ENCODE measurements at regions not wholly inside any gene's neighbourhood (a gene's known extent, or its start where the extent isn't known, plus 50 kb on each side); places are given as distances from the start of the nearest gene placed in this dataset.

- Histone ChIP-seq H2AFZ (no peak overlapping the region), H3K27me3 (ENCODE audit: insufficient read depth) (no peaks in the 10 kb centered on the region), H3K4me3 (no peak overlapping the region), H3K79me2 (replicated peaks; ENCODE audit: insufficient read depth) (no peaks in the 10 kb centered on the region), H3K4me2 (no peak overlapping the region), H3K36me3 (ENCODE audit: insufficient read depth) (no peaks in the 10 kb centered on the region), H3K4me1 (ENCODE audit: insufficient read depth) (peaks cover 21% of the 10 kb centered on the region), H4K20me1 (replicated peaks; ENCODE audit: insufficient read depth) (no peaks in the 10 kb centered on the region), H3K27ac (ENCODE audit: low read depth) (no peak overlapping the region), H3F3A (replicated peaks; ENCODE audit: low read depth) (0 out of 2 replicates have a peak, but pooled peaks cover 8% of the 10 kb centered on the region), H3K9me2 (ENCODE audit: insufficient read depth) (no peaks in the 10 kb centered on the region)
- Mint-ChIP-seq H3K27ac (no peak overlapping the region), H3K4me3 (no peak overlapping the region), H3K9me3 (no peaks in the 10 kb centered on the region), H3K36me3 (ENCODE audit: low read depth) (no peaks in the 10 kb centered on the region; the same call in 2 of the 3 replicates), H3K4me1 (peaks cover 31% of the 10 kb centered on the region), H3K27me3 (ENCODE audit: insufficient read depth, low read depth, poor library complexity) (peaks cover 15% of the 10 kb centered on the region)
- ATAC-seq (no peak), DNase-seq (ENCODE audit: low spot score) (no peak)
- TF ChIP-seq ZNF331 (CRISPR knock-in tag; IDR thresholded peaks at IDR 0.05; ENCODE audit: low read depth), result no peak
- no peak for TF ChIP-seq ETS1 (IDR thresholded peaks at IDR 0.05)
- no peak for TF ChIP-seq STAT1 (IDR thresholded peaks at IDR 0.05; ENCODE audit: unreplicated experiment)
- no peak for TF ChIP-seq CTCF (conservative IDR thresholded peaks at IDR 0.05; ENCODE audit: low read depth in 2 of 2)
- no peak for TF ChIP-seq EZH2 (IDR thresholded peaks at IDR 0.05; ENCODE audit: low read depth, unreplicated experiment)
Measured at GRCh38 chr5:141763541-141763940, 81.5 kb upstream of the ARAP3 start.

GRCh38 chr5:141762790-141763368 is 80.8 kb upstream of the ARAP3 start:
- no peak overlapping the region for H3K27ac Mint-ChIP-seq
- H3F3A ChIP-seq (replicated peaks; ENCODE audit: low read depth), result 0 out of 2 replicates have a peak, but pooled peaks cover 8% of the 10 kb centered on the region
- H3K36me3 ChIP-seq (ENCODE audit: insufficient read depth), result no peaks in the 10 kb centered on the region
- H3K27ac ChIP-seq (ENCODE audit: low read depth), result no peak overlapping the region
- H3K4me2 ChIP-seq, result no peak overlapping the region
- peaks cover 37% of the 10 kb centered on the region for H3K4me1 Mint-ChIP-seq
- H2AFZ ChIP-seq, result no peak overlapping the region
- no peaks in the 10 kb centered on the region for H3K36me3 Mint-ChIP-seq (ENCODE audit: low read depth)
- peaks cover 27% of the 10 kb centered on the region for H3K4me1 ChIP-seq (ENCODE audit: insufficient read depth)
- peaks cover 3% of the 10 kb centered on the region; the same call in 1 of the 2 replicates for H3K27me3 ChIP-seq (ENCODE audit: insufficient read depth)
- DNase-seq (ENCODE audit: low spot score) (no peak), ATAC-seq (no peak)
- no peaks in the 10 kb centered on the region for H3K9me2 ChIP-seq (ENCODE audit: insufficient read depth)
- no peak overlapping the region for H3K4me3 ChIP-seq
- peaks cover 20% of the 10 kb centered on the region for H3K27me3 Mint-ChIP-seq (ENCODE audit: insufficient read depth, low read depth, poor library complexity)
- no peaks in the 10 kb centered on the region for H3K9me3 Mint-ChIP-seq
- TF ChIP-seq CTCF (conservative IDR thresholded peaks at IDR 0.05; ENCODE audit: low read depth in 2 of 2), result peak in 1 of 2 experiments; percentile 44; a peak in 3 of 4 replicates
- TF ChIP-seq EZH2phosphoT487 (IDR thresholded peaks at IDR 0.05; ENCODE audit: unreplicated experiment), result no peak
- TF ChIP-seq STAT1 (IDR thresholded peaks at IDR 0.05; ENCODE audit: unreplicated experiment), result no peak
- no peaks in the 10 kb centered on the region for H3K79me2 ChIP-seq (replicated peaks; ENCODE audit: insufficient read depth)
- H4K20me1 ChIP-seq (replicated peaks; ENCODE audit: insufficient read depth), result no peaks in the 10 kb centered on the region
- no peak overlapping the region for H3K4me3 Mint-ChIP-seq

All from GM23338 (cell line).